Embryonic facial prominence (tissue), 1 donor: ENCODE measurements at regions not wholly inside any gene's neighbourhood (a gene's known extent, or its start where the extent isn't known, plus 50 kb on each side); places are given as distances from the start of the nearest gene placed in this dataset.

Experiments used
- DNase-seq: peaks from one replicate; pipeline ENCODE4 v3.0.0-alpha.2; 2016; ENCODE audit errors: extremely low spot score

DNA sequence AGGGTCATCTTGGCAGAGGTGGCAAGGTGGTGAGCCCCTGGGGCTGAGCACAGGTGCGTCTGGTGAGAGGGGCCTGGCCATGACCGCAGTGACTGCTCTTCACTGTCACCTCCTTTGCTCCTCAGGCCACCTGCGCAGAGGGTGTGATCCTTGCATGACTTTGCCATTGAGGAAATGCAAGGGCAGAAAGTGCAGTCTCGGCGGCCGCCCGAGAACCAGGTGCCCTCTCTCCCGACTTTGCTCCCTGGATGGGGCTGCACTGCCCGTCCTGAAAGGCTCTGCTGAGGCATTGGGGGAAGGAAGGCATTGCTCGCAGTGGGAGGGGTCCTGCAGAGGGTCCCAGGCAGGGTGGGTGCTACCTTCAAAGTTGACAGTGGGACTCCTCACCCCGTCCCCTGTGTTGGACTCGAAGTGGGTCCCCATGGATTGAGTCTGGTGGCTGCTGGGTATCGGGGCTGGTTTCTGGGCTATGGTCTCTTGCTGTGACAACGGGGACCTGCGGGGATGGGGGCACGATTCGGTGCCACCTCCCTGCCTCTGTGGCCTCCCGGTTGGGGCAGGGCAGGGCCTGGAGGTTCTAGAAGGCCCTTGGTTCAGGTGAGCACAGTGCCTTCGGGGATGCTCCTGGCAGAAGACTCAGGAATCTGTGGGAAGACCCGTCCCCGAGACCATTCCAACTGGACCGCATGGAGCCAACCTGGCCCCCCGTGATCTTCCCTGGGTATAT is 1239.4 kb downstream of the BRD1 start:
- no peak for DNase-seq

DNA sequence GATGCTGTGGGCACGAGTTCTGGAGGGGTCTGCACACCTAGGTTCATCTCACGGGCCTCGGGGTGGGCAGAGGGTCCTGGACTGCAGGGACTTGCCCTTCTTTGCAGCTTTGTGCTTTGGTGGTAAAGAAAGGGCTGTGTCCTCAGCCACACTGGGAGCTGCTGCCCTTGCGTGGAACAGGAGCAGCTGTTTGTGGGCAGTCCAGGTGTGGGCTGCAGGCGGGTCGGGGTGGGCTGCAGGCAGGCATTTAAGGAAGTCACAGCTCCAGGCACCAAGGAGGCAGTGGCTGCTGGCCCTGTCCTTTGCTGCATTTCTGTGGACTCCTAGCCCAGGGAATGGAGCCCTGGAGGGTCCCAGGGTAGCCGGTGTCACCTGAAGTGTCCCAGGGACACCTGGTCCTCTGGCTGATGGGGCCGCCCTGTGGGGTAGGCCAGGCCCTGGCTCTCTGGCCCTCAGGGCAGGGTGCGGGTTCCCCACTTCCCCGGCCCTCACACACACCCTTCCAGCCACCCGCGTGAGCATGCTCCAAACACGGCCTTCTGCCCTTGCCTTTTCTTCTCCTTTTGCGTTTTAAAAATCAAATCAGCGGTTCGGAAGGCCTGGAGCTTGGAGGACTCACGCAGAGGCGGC is 1240.3 kb downstream of the BRD1 start:
- no peak for DNase-seq

DNA sequence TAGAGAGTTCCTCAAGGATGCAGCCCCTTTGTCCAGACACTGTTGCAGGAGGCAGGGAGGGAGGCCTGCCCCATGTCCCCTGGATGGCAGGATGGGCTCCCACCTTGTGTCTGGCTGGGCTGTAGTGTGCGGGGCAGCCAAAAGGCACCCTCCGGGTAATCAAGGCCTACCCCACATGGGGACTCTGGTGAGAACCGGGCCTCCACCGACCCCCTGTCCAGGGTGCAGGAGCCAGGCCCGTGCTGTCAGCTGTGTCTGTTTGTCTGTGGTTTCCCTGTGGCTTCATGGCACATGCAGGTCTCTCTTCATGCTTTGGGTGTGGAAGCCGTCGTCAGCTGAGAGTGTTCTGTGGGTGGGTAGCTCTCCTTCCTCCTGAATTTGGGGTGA is 1240.9 kb downstream of the BRD1 start:
- no peak for DNase-seq

DNA sequence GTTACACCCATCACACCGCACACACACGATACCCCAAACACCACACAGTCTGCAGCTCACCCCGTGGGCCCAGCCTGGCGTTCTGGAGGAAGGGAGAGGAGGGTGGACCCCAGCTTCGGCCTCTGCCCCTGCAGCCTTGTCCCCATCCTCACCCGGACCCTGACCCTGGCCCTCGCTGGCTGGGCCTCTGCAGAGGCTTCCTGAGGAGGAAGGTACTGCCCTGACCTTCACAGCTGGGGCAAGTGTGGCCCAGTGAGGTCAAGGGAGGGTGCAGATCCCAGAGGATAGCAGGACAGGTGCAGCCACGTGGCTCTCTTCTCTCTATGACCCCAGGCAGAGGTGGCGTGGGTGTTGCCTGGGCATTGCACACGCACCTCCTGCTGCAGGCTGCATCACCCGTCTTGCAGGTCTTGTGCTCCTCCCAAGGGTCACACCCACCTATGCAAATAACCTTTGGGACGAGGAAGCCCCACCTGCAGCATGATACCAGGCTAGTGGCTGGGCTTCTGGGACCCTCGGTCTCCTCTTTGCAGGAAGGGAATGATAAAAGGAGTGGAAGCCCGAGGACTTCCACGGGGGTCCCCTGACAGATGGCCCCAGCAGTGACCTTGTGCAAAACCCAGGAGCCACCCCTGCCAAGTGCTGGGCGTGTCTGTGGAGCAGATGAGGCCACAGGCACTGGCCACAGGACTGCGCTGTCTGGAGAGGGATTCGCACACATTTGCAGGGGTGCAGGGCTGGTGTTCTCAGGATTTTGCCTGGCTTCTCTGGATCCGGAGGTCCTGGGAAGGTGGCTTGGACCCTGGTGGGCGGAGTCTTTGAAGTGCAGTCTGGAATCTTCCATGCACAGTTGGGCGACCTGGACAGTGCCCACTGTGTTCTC is 1241.5 kb downstream of the BRD1 start:
- DNase-seq, result no peak

DNA sequence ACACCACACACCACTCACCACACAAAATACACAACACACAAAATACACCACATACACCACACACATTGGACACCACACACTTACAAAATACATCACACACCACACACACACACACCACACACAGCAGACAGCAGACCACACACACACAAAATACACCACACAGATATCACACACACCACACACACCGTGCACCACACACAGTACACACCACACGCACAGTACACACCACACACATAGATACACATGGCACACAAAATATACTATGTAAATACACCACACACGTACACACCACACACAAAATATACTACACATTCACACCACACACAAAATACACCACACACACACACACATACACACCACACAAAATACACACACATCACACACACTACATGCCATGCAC is 1243.5 kb downstream of the BRD1 start:
- DNase-seq, result no peak

DNA sequence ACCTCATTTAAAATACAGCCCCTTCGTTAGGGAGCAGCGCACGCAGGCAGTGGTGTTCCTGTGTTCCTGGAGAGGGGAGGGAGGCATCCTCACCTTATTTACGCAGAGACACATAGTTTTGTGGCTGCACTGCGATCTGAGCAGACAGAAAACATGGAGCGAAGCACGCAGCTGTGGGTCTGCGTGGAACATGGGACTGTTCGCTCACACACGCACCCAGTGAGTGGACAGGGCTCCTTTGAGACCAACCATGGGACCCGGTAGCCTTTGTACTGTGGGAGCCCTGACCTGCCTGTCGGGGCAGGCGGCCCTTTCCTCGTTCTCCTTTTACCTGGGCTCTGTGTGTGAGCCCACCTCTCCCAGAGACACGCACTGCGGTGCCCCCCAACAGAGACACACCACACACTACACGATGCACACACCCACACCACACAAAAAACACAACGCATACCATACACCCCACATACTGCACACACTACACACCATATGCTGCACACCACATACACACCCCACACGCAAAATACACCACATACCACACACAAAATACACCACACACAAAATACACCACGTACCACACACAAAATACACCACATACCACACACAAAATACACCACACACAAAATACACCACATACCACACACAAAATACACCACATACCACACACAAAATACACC is 1245.7 kb downstream of the BRD1 start:
- DNase-seq, result no peak

DNA sequence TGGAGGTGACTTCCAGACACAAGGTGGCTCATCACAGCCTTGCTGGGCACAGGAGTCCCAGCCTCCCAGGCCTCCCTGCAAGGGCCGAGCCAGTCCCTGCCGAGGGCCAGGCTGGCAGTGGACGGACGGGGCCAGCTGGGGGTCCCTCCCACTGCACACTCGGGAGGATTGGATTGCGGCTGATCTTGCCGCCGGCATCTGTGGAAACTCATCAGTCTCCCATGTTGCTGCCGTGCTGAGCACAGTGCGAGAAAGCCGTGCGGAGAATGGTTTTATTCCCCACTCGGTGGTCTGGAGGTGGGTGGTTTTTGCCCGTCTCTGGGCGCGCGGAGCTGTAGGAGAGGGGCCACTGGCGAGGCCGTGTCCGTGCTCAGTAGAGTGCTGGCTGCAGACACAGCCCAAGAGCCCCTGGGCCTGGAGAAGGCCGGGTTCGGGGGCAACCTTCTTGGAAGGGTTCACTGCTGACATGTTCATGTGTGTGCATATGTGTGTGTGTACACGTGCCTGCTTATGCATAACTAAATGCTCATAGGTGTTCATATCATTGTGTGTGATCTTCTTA is 1246.4 kb downstream of the BRD1 start:
- DNase-seq, result no peak

DNA sequence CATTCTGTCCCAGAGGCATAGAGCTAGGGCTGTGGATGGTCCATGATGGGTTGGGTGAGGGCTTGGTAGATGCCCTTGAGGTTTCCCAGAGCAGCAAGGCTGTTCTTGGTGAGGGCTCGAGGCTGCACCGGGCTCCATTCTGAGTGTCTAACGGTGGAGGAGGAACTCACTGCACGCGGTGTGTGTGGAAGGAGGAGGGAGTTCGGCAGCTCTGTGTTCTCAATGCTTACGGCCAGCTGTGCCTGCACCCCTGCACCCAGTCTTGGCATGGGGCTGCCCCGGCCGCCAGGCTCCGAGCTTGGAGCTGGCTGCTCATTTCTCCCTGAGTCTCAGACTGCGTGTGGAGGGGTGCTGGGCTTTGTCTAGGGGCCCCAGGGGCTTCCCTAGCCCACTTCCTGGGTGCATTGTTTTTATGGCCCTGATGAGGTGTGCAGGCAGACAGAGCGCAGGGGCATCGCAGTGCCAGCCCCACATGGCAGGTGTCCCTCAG is 1247.1 kb downstream of the BRD1 start:
- no peak for DNase-seq

DNA sequence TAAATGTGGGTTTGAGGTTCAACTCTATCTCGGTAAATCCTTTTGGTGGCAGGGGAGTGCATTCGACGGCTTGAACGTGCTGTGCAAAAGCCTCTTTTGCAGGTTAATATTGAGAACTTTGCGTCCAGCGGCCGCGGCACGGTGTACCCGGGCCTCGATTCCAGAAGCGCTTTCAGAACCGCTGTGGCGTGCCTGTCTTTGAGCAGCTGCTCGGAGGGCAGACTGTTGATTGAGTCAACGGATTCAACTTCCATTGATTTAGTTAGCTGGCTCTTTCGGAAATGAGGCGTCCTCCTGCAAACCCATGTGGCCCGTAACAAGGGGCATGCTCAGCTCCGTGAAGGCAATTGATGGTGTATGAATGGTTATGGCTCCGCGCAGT is 1247.8 kb downstream of the BRD1 start:
- no peak for DNase-seq

DNA sequence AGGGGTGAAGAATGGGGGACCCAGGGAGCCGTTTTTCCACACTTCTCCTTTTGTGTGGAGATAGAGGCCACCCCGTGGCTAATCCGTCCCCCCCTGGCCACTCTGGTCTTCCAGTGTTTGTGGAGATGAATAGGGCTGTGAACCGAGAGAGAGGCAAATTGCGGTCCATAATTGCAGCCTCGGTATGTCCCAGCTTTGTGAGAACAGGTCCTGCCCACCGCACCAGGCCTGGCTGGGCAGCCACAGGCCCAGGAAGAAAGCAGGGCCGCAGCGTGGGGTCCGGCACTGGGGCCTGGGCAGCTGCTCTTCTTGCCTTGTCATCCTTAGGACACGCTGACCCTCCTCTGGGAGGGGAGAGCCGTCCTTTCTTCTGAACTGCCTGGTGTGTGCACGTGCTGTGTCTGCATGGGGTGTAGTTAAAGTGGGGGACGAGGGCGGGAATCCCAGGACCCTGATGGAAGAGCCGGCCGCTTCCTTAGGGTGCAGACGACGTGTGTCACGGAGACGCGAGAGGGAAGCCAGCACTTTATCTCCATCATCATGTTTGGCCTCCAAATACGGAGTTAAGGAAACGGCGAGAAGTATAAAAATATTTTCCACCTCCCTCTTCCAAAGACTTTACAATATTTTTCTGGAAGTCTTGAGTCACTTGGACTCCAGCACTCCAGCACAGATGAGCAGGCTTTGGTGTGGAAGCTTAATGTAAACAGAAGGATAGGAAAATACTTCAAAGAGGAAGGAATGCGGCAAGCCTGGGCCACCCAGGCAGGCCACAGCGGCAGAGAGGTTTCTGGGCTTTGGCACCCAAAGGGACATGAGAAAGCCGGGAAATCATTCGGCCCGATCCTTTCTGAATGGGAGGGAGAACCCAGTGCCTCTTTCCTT is 1248.4 kb downstream of the BRD1 start:
- DNase-seq, result no peak

DNA sequence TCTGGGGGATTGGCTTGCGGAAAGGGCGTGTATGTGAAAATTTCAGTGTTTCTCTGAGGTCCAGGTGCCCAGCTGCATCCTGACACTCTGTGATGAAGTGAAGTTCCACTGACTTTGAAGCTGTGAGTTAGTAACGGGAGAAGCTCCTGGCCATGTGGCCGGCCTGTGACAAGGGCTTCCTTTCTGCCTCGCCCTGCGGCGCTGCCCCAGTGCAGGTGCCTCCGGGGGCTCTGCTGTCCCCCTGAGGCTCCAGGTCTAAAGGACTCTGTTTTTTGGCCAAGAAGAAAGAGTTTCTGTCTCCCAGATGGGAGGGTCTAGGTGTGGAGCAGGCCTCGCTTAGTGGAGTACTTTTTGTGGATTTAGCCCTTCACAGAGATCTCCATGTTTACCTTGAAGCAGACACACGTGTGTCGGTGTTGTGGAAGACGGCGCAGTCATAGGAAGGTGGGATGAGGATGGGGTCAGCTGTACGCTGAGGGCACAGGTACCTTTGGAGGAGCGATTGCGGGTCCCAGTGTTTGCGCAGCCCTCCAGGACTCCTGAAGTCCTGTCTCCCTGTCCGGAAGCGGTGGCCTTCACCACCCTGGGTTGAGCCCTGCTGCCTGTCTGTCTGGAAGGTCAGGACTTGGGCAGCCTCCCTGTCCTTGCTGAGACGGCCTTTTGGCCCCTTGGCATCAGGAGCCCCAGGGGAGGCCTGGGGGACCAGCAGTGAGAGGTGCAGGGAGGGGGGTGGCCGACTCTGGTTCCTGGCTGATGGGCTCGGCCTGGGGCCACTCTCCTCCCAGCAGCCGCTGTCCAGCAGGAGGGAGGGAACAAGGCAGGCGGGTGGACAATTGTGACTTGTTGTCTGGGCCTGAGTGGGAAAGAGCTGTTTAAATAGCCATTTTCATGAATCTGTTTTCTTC is 1249.3 kb downstream of the BRD1 start:
- no peak for DNase-seq

DNA sequence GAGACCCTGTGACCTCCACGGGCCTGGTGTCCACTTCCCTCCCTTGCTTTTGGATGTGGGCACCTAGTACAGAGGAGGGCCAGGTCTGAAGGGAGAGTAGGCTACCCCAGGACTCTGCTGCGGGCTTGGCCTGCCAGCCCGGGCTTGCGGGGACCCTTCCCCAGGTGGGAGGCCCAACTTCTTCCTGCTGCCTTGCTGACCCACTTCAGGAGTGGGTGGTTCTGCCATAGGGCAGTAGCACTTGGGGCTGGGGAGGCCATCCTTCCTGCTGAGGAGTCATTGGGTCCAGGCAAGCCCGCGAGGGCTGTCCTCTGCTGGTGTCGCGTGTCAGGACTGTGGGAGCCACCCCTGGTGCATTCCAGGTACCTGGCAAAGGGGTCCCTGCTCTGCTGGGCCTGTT is 1250.0 kb downstream of the BRD1 start:
- no peak for DNase-seq

DNA sequence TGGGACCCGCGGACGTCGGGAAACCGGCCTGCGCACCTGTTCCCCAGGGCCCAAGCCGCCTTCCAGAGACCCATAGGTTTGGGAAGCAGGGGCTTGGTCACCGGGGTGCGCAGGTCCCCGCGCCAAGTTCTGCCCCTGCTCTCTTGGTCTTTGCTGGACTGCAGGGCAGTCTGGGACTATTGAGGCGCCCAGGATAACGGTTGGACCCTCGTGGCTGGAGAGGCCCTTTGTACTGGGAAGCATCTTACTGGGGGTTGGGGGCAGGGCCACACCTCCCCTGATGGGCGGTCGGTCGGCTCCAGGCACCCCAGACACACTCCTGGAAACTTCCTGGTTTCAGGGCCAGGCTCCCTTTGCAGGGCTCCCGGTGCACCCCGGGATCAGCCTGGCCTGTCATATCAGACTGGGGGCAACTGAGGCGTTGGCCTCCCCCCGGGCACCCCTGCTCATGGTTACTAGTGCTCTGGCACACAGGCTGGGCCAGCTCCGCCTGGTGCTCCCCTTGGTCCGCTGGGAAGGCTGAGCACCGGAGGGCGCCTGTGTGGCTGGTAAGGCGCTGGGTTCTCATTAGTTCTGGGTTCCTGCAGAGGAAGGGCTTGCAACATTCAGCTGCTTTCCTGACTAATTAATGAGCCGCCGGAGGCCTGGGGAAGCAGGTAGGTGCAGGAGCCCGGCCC is 1250.5 kb downstream of the BRD1 start:
- no peak for DNase-seq

DNA sequence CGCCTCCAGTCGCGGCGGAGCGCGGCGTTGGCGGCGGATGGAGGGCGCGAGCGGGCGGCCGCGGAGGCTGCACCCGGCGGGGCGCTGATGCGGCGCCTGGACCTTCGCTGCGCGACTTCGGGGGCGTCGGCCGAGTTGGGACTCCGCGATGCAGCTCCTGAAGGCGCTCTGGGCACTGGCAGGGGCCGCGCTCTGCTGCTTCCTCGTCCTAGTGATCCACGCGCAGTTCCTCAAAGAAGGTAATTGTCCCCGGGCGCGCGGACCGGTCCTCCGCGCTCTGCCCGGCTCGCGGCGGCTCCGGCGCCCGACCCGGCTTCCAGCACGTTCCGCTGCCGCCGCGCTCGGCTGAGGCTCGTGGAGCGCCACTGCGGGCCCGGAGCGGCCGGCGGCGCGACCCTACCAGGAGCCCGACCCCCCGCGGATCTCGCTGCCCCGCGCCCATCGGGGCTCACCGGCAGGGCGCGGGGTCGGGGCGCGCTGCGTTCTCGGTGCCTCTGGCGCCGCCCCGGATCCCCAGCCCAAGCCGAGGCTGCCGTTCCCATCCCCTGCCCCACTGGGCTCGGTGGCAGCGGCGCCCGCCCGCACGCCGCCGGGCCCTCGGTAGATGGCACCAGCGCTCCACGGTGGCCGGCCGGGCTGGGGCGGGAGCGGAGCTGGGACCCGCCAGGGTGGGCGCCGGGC is 1251.2 kb downstream of the BRD1 start:
- DNase-seq, result no peak

DNA sequence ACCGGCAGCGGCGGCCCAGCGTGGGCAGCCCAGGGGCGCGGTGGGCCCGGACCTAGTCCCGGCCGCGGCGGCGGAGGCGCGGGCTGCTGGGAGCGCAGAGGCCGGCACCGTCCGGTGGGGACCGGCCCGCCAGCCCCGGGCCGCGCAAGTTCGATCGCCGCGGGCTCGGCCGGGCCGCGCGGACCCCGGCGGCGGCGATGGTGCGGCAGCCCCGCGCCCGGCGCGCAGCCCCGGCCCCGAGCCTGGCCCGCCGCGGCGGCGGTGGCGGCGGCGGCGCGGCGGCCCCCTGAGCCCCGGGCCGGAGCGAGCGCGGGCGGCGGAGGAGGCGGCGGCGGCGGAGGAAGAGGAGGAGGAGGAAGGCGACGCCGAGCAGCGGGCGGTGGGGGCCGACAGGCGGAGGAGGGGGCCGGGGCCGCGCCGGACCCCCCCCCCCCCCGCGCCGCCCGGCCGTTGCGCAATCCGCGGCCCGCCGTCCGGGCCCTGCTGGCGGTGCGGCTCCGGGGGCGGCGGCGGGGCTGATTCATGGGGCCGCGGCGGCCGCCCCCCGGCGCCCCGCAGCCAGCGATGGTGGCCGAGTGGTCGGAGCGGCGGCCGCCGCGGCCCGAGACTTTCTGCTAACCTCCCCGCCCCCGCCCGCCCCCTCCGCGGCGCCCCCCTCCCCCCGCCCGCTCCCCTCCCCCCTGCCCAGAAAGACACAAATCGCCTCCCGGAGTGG is 1251.9 kb downstream of the BRD1 start:
- no peak for DNase-seq

DNA sequence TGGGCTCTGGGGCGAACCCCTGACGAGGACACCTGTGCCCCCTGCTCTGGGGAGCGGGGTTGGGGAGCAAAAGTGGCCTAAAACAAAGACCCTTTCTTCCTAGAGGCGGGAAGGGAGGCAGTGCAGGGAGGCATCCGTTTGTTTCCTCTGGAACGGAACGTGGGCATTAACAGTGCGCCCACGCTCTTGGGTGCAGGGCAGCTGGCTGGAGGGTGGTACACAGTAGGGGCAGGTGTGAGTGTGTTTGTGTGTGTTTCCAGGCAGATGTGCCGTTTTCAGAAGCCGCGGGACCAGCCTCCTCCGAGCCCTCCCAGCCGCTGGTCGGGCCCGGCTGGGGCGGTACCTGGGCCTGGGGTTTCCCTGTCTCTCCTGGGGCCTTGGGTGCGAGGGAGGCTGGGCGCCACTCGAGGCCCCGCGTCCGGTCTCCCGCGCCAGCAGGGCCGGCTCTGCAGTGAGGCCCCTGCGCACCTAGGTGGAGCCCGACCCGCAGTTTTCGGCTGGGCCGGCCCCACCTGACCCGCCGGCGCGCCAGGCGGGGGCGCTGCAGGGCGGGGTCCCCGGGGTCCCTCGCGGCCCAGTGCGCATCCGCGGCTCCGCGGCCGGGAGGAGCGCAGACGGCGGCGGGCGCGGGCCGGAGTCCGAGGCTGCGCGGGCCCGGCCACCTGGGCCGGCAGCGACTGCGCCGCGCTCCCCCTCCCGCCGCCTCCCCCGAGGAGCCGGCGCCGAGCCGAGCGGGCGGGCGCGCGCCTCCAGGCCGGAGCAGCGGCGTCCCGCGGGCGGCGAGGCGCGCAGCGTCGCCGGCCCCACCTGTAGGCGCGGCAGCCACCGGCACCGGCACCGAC is 1252.7 kb downstream of the BRD1 start:
- DNase-seq, result no peak

DNA sequence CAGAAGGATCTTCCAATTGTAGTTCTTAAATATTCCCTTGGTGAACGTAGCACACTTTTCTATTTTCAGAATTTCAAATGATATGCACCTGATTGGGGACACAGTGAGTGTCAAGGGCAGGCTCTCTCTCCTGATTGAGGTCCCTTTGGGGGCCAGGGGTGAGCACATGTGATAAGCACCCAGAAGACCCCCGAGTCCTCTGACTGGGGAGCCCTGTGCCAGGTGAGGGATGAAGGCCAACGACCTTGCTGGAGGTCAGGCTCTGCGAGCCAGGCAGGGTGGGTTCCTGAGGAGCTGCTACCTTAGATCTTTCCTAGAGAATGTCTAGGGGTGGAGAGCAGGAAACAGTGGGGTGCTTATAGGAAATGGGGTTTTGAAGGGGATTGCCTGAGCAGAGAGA is 1253.9 kb downstream of the BRD1 start:
- DNase-seq, result no peak
